C1 segment of cervical spinal cord (tissue), 14 donors: ENCODE measurements at regions not wholly inside any gene's neighbourhood (a gene's known extent, or its start where the extent isn't known, plus 50 kb on each side); places are given as distances from the start of the nearest gene placed in this dataset.
"Not testable (repeated sequence)": the region's sequence is repeated elsewhere in the genome, so short reads cannot be mapped to it uniquely, and the experiment has no call there.

ENCODE experiments used
- DNase-seq, 14 donors: peaks; one replicate each; lab custom pipeline; 2025; lab: John Stamatoyannopoulos, UW

- no peak for DNase-seq
Observed at GRCh38 chr13:79626924-79627323, 146.0 kb downstream of the NDFIP2 start.

- DNase-seq = no peak
Observed at GRCh38 chr13:79625517-79625916, 144.6 kb downstream of the NDFIP2 start.

GRCh38 chr13:79621902-79622301 is 140.9 kb downstream of the NDFIP2 start:
- DNase-seq = no peak

DNA sequence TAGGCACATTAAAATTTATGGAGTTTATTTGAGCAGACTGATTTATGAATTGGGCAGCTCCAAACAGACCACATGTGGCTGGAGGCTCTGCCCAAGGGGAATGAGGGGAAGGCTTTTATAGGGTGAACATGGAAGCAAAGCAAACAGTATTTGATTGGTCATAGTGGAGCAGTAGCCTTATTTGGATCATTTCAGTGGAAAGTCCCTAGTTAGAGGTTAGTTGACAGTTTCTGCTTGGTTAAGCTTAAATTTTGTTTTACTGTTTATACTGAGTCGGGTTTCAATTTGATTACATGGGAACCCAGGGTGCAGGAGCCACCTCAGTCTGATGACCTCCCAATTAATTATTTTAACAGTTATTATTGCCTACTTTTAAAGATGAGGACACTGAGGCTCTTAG is 140.5 kb downstream of the NDFIP2 start:
- no peak for DNase-seq

DNA sequence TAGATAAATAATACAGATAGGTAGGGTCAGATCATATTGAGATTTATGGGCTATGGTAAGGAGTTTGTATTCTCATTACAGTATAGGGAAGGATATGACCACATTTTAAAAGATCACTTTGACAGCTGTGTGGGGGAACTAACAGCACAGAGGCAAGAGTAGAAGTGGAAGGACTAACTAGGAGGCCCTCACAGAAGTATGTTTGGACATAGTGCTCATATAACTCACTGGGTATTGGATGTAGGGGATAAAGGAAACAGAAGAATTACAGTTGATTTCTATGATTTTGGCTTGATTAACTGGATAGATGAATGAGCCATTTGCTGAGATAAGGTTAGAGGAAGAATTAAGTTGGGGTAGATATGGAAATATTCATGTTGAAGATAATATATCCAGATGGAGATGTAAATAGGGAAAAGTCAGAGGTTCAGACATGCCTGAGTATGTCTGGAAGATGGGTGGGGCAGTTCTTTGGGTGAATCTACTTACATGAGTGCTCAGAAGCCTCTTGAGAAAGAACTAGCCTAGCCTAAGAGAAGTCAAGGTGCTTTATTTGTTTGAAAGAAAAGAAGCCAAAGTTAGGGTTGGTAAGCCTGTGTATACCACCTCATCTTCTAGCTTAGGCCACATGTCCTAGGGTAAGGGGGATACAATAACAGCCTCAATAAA is 133.4 kb downstream of the NDFIP2 start:
- DNase-seq = no peak

GRCh38 chr13:79612604-79613003 is 131.6 kb downstream of the NDFIP2 start:
- DNase-seq = no peak

DNA sequence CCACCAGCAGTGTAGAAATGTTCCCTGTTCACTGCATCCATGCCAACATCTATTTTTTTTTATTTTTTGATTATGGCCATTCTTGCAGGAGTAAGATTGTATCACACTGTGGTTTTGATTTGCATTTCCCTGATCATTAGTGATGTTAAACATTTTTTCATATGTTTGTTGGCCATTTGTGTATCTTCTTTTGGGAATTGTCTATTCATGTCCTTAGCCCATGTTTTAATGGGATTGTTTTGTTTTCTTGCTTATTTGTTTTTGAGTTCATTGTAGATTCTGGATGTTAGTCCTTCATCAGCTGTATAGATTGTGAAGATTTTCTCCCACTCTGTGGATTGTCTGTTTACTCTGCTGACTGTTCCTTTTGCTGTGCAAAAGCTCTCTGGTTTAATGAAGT is 126.9 kb downstream of the NDFIP2 start:
- not testable (repeated sequence) for DNase-seq
